B cell (primary cell): ENCODE measurements at regions not wholly inside any gene's neighbourhood (a gene's known extent, or its start where the extent isn't known, plus 50 kb on each side); places are given as distances from the start of the nearest gene placed in this dataset.
A peak's percentile ranks its signal among the peaks of the same experiment; 100 is the strongest.

Experiments
- ATAC-seq: fragments of 200-7000 bp; cut with Tn5 transposase; one replicate; pipeline ENCODE4 v1.10.0; 2021; ENCODE audit warnings: low read depth, mild to moderate bottlenecking, moderate number of reproducible peaks, moderate library complexity
- CTCF ChIA-PET: fragments of 350-600 bp; sonication (Branson Sonifier 250); formaldehyde crosslinking; loops from one replicate; lab custom pipeline; 2021; ENCODE audit warnings: antibody characterized with exemption, inconsistent platforms; lab: Charles Lee
- POLR2A ChIA-PET: fragments of 350-600 bp; sonication (Branson Sonifier 250); formaldehyde crosslinking; loops from one replicate; lab custom pipeline; 2021; ENCODE audit warnings: antibody characterized with exemption; lab: Charles Lee
- DNase-seq: peaks from one replicate; pipeline ENCODE4 v3.0.0; 2013
- H2AFZ ChIP-seq: 2 replicates; pipeline ENCODE4 v1.6.1; 2012; ENCODE audit warnings: mild to moderate bottlenecking, low read depth, low read length; ENCODE audit not compliant: insufficient read depth, poor library complexity, severe bottlenecking
- H3K27ac ChIP-seq, 2 donors: 1 replicate in 1 of 2; 2 replicates in 1 of 2; pipeline ENCODE4 v1.5.1; 2012 to 2013; ENCODE audit warnings: low read length in 2 of 2, mild to moderate bottlenecking in 2 of 2, moderate library complexity in 1 of 2
- H3K27me3 ChIP-seq, 4 experiments: fragments of 200-600 bp in 1 of 4; sonication (generic) in 1 of 4; replicated peaks in 1 of 4; 1 replicate in 2 of 4; 2 replicates in 2 of 4; pipeline versions ENCODE4 v1.6.1 to v1.7.0; 2013 to 2016; ENCODE audit warnings: low read length in 3 of 4, mild to moderate bottlenecking in 2 of 4, mixed read lengths in 1 of 4, moderate library complexity in 1 of 4; ENCODE audit not compliant: insufficient read depth in 4 of 4, control insufficient read depth in 3 of 4; ENCODE audit errors: control extremely low read depth in 1 of 4
- H3K36me3 ChIP-seq, 2 experiments: replicated peaks in 1 of 2; 1 replicate in 1 of 2; 2 replicates in 1 of 2; pipeline versions ENCODE4 v1.6.1 to v1.7.1; 2013; ENCODE audit warnings: low read length in 1 of 2; ENCODE audit not compliant: insufficient read depth in 2 of 2, control insufficient read depth in 1 of 2; ENCODE audit errors: control extremely low read depth in 1 of 2, extremely low read depth in 1 of 2
- H3K4me1 ChIP-seq, 2 donors: fragments of 200-600 bp in 1 of 2; sonication (generic) in 1 of 2; 1 replicate in 1 of 2; 2 replicates in 1 of 2; pipeline versions ENCODE4 v1.5.1 to v1.6.1; 2013 to 2017; ENCODE audit warnings: low read length in 2 of 2; ENCODE audit not compliant: control insufficient read depth in 2 of 2, insufficient read depth in 2 of 2
- H3K4me2 ChIP-seq: replicated peaks from 2 replicates; pipeline ENCODE3; 2012; ENCODE audit warnings: mild to moderate bottlenecking, low read depth, low read length; ENCODE audit not compliant: poor library complexity, severe bottlenecking
- H3K4me3 ChIP-seq, 5 experiments: fragments of 200-600 bp in 1 of 5; sonication (generic) in 1 of 5; 1 replicate in 3 of 5; 2 replicates in 2 of 5; pipeline versions ENCODE4 v1.5.1 to v1.7.0; 2011 to 2016; ENCODE audit warnings: low read length in 4 of 5, mild to moderate bottlenecking in 4 of 5, low read depth in 2 of 5, control low read depth in 1 of 5, moderate library complexity in 1 of 5; ENCODE audit not compliant: insufficient read depth in 1 of 5; ENCODE audit errors: control extremely low read depth in 1 of 5, extremely low read depth in 1 of 5
- H3K79me2 ChIP-seq: fragments of 200-600 bp; sonication (generic); one replicate; pipeline ENCODE4 v1.6.0; 2016; ENCODE audit warnings: low read length; ENCODE audit not compliant: control insufficient read depth, insufficient read depth
- H3K9ac ChIP-seq: fragments of 200-600 bp; sonication (generic); 2 replicates; pipeline ENCODE4 v1.6.1; 2017; ENCODE audit warnings: mild to moderate bottlenecking, low read length, moderate library complexity
- H3K9me3 ChIP-seq, 3 donors: one replicate each; pipeline versions ENCODE4 v1.6.1 to v1.7.1; 2013; ENCODE audit warnings: low read length in 2 of 3; ENCODE audit not compliant: control insufficient read depth in 2 of 3, insufficient read depth in 1 of 3; ENCODE audit errors: control extremely low read depth in 1 of 3
- H4K20me1 ChIP-seq: 2 replicates; pipeline ENCODE4 v1.6.0; 2012; ENCODE audit warnings: mild to moderate bottlenecking, low read length; ENCODE audit not compliant: insufficient read depth, control insufficient read depth, poor library complexity, severe bottlenecking
- H3K27ac Mint-ChIP-seq: one replicate; pipeline ENCODE4 v1.8.0; 2021; ENCODE audit warnings: mixed read lengths
- H3K27me3 Mint-ChIP-seq: one replicate; pipeline ENCODE4 v1.8.0; 2021; ENCODE audit warnings: mixed read lengths
- H3K4me1 Mint-ChIP-seq: one replicate; pipeline ENCODE4 v1.8.0; 2021; ENCODE audit warnings: mixed read lengths
- H3K4me3 Mint-ChIP-seq: one replicate; pipeline ENCODE4 v1.8.0; 2021; ENCODE audit warnings: mixed read lengths
- H3K9me3 Mint-ChIP-seq: one replicate; pipeline ENCODE4 v1.8.0; 2022; ENCODE audit warnings: mixed read lengths; ENCODE audit not compliant: insufficient read depth
- CTCF ChIP-seq: fragments of 200-600 bp; IDR thresholded peaks from one replicate; pipeline ENCODE4 v1.8.0; 2022; ENCODE audit warnings: antibody characterized with exemption, mild to moderate bottlenecking
- EZH2 ChIP-seq: IDR thresholded peaks from 2 replicates; pipeline ENCODE4 v1.6.1; 2012; ENCODE audit warnings: borderline replicate concordance, low read depth, mild to moderate bottlenecking, moderate library complexity, low read length; ENCODE audit not compliant: insufficient read depth, poor library complexity, severe bottlenecking
- WGBS: methylation state at CpG from one replicate; pipeline ENCODE4 v1.1.5; 2013; ENCODE audit warnings: missing lambda C conversion rate; ENCODE audit not compliant: insufficient coverage; 5-methylcytosine and 5-hydroxymethylcytosine counted together
- intact Hi-C: fragments of 100-400 bp; cut with micrococcal nuclease; formaldehyde crosslinking; loops from one replicate; pipeline ENCODE4 v1.10.0; 2022

- Mint-ChIP-seq H3K4me3 (no peak overlapping the region), H3K4me1 (no peaks in the 10 kb centered on the region), H3K27ac (no peak overlapping the region), H3K9me3 (no peaks in the 10 kb centered on the region), H3K27me3 (peaks cover 6% of the 10 kb centered on the region)
- peak; percentile 5 for DNase-seq
- POLR2A ChIA-PET = no interaction called here
- Histone ChIP-seq H3K4me1 (no peaks in the 10 kb centered on the region), H3K36me3 (no peaks in the 10 kb centered on the region), H2AFZ (no peak overlapping the region), H3K27ac (no peak overlapping the region), H4K20me1 (no peaks in the 10 kb centered on the region), H3K9ac (no peak overlapping the region), H3K9me3 (no peaks in the 10 kb centered on the region), H3K4me3 (no peak overlapping the region), H3K27me3 (no peaks in the 10 kb centered on the region), H3K79me2 (no peaks in the 10 kb centered on the region), H3K4me2 (no peak overlapping the region)
- TF ChIP-seq CTCF (no peak), EZH2 (no peak)
- ATAC-seq = no peak
- intact Hi-C loops = loop anchor here (10.0 kb wide), 1 partner anchor 528 kb away; no protein-coding TSS in a partner anchor
- CTCF ChIA-PET = no interaction called here
- no CpG with 5 or more reads among the region's 4 CpGs for WGBS
Observed at GRCh38 chr12:71216725-71217579, 59.2 kb upstream of the TSPAN8 start.

DNA sequence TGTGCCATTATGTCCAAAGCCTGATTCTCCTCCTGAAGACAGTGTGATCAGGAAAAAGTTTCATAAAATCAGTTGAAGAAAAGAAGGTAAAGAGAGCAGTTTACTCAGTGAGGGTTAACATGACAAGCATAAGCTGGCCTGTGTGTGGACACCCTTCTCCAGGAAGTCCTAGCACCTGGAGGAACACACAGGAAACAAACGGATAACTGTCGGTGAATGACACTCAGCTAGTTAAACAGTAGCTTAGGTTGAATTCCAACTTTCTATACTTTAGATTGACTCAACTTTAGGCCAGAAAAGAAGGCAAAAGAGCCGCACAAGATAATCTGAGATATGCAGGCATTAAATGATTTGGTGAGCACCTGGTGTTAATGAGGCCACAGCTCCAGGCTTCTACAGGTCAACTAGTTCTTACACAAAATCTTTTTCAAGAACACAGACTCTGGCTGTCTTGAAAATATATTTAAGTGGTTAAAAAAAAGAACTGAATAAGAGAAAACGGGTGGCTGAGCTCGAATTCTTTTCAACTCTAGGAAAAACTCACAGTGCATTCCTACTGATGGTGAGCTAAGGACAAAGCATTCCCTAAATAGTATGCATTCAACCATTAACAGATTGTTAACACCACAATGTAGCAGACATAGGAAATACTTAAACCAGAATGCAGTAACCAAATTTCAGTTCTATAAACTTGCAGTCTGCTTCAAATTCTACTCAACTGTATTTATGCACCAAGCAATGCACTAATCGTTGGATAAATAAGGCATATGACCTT is 56.9 kb upstream of the TSPAN8 start:
- intact Hi-C loops = loop anchor here (10.0 kb wide), 1 partner anchor 530 kb away; no protein-coding TSS in a partner anchor
- no peaks in the 10 kb centered on the region for H3K36me3 ChIP-seq
- no peak overlapping the region for H3K27ac ChIP-seq
- H3K4me1 ChIP-seq = no peaks in the 10 kb centered on the region
- no peaks in the 10 kb centered on the region for H3K9me3 ChIP-seq
- no peaks in the 10 kb centered on the region for H3K4me1 Mint-ChIP-seq
- 73% methylated on average over 3 of the region's 6 CpGs for WGBS
- no peaks in the 10 kb centered on the region for H3K27me3 ChIP-seq
- TF ChIP-seq CTCF = no peak
- no peak for TF ChIP-seq EZH2
- no peak overlapping the region for H3K9ac ChIP-seq
- H3K27ac Mint-ChIP-seq = no peak overlapping the region
- H3K9me3 Mint-ChIP-seq = no peaks in the 10 kb centered on the region
- no peak for ATAC-seq
- H3K79me2 ChIP-seq = no peaks in the 10 kb centered on the region
- no peak overlapping the region for H2AFZ ChIP-seq
- no peak for DNase-seq
- H3K4me3 Mint-ChIP-seq = no peak overlapping the region
- POLR2A ChIA-PET = no interaction called here
- H4K20me1 ChIP-seq = no peaks in the 10 kb centered on the region
- H3K4me2 ChIP-seq = no peak overlapping the region
- H3K27me3 Mint-ChIP-seq = peaks cover 6% of the 10 kb centered on the region
- CTCF ChIA-PET = no interaction called here
- no peak overlapping the region for H3K4me3 ChIP-seq
